ENCODE measurements at regions not wholly inside any gene's neighbourhood (a gene's known extent, or its start where the extent isn't known, plus 50 kb on each side); places are given as distances from the start of the nearest gene placed in this dataset.

DNA sequence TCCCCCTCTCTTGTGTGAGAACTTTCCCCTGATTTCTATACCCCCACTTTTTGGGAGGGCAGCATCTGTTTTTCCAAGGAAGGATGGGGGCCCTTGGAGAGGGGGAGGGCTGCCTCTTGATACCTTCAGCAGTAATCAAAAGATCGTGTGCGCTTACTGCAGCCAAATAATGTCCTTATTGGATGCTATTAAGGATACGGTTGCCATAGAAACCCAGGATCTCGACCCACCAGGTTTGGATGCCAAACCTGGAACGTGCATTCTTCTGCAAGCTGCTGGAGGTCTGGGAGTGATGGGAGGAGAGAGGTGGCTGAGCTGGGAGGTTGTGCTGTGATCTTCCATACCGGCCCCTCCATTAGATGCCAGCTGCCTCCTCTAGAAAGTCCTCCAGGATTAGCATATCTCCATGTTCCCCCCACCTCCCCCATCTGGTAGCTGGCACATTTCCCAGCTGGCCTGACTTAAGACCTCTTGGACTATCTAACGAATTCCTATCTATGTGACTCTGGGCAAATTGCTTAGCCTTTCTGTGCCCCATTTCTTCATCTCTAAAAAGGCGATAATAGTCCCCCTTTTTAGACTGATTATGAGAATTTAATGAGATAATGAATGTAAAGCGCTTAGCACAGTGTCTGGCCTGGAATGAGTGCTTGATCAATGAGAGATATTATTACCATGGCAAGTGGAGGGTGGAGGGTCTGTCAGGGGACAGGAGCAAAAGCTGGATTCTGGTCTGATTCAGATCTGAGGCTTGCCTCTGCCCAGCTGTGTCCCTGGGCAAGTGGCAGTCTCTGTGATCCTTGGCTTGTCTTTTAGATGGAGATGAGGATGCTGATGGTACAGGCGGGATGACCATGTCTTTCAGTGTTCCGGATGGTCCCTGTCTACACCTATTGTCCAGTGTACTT lies 78.5 kb upstream of the PCBD1 start:
- Histone ChIP-seq H3K36me3 (ENCODE audit: control insufficient read depth, insufficient read depth, low read length) (no peaks in the 10 kb centered on the region), H3K27me3 (ENCODE audit: control insufficient read depth, insufficient read depth, low read length) (peaks cover 19% of the 10 kb centered on the region), H3K4me3 (ENCODE audit: low read depth, low read length) (no peak overlapping the region)
- TF ChIP-seq CTCF (IDR thresholded peaks at IDR 0.05; ENCODE audit: insufficient read depth, low read length, poor library complexity, severe bottlenecking), result no peak
- no peak for DNase-seq (ENCODE audit: low read depth)

DNA sequence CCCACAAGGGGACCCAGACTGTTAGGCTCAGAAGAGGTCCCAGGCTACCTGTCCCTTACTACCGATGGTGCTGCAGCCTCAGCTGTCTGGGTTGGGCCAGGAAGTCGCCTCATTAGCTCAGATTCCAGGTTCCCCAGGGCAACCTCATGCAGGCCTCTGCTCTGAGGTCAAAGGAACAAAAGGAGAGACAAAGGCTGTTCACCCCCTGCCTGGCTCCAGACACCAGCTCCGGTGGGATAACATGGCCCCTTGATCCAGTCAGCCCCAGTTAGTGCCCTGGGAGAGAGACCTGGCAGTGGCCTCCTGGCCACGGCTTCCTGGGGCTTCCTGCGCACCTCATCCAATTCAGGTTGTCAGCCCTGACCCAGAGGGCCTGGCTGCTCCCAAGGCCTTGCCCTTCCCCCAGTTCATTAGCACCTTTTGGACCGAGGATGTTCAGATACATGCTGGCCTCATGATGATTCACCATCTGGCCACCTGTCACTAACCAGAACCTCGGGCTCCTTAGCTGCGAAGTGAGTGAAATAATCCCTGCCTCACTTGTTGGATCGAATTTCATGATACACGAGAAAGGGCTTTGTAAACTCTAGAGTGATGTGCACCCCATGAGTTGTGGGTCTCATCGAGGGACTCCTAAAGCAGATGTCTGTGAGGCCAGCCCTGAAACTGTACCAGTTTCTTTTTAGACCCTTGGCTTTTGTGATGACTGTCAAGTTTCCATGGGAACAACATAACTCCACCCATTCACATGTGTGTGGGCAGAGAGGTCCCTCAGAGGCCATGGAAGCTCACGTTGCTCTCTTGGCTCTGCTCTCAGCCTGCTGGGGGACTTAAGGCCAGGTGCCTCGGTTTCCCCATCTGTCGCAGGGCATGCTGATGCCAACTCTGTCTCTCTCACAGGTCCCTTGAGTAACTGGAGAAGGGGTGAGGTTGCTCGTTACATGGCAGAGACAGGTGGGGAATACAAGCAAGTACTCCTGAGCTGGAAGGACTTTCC lies 79.5 kb upstream of the PCBD1 start:
- DNase-seq (ENCODE audit: low read depth), result no peak
- H3K27me3 ChIP-seq (ENCODE audit: control insufficient read depth, insufficient read depth, low read length), result peaks cover 10% of the 10 kb centered on the region
- no peak overlapping the region for H3K4me3 ChIP-seq (ENCODE audit: low read depth, low read length)
- no peaks in the 10 kb centered on the region for H3K36me3 ChIP-seq (ENCODE audit: control insufficient read depth, insufficient read depth, low read length)
- no peak for TF ChIP-seq CTCF (IDR thresholded peaks at IDR 0.05; ENCODE audit: insufficient read depth, low read length, poor library complexity, severe bottlenecking)

GRCh38 chr10:70969188-70969587 lies 80.8 kb upstream of the PCBD1 start:
- no peak overlapping the region for H3K4me3 ChIP-seq (ENCODE audit: low read depth, low read length)
- TF ChIP-seq CTCF (IDR thresholded peaks at IDR 0.05; ENCODE audit: insufficient read depth, low read length, poor library complexity, severe bottlenecking), result no peak
- peaks cover 8% of the 10 kb centered on the region for H3K27me3 ChIP-seq (ENCODE audit: control insufficient read depth, insufficient read depth, low read length)
- DNase-seq (ENCODE audit: low read depth), result no peak
- no peaks in the 10 kb centered on the region for H3K36me3 ChIP-seq (ENCODE audit: control insufficient read depth, insufficient read depth, low read length)

DNA sequence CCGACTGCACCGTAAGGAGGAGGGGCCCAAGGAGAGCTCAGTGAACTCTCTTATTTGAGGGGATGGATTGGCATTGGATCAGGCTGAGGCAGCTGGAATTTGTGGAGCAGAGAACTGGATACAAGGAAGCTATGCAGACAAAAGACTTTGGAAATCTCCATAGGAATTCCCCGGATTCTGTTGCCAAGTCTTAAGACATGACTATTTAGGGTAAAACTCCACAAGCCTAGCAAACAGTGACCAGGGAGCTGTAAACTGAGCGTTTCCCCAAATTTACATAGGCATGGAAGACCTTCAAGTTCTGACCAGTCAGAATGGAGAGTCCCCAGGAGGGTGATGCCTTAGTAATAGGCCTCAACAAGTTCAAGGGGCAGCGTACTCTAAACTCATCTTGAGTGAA lies 82.5 kb upstream of the PCBD1 start:
- H3K4me3 ChIP-seq (ENCODE audit: low read depth, low read length), result no peak overlapping the region
- H3K27me3 ChIP-seq (ENCODE audit: control insufficient read depth, insufficient read depth, low read length), result peaks cover 8% of the 10 kb centered on the region
- DNase-seq (ENCODE audit: low read depth), result no peak
- H3K36me3 ChIP-seq (ENCODE audit: control insufficient read depth, insufficient read depth, low read length), result no peaks in the 10 kb centered on the region
- no peak for TF ChIP-seq CTCF (IDR thresholded peaks at IDR 0.05; ENCODE audit: insufficient read depth, low read length, poor library complexity, severe bottlenecking)

DNA sequence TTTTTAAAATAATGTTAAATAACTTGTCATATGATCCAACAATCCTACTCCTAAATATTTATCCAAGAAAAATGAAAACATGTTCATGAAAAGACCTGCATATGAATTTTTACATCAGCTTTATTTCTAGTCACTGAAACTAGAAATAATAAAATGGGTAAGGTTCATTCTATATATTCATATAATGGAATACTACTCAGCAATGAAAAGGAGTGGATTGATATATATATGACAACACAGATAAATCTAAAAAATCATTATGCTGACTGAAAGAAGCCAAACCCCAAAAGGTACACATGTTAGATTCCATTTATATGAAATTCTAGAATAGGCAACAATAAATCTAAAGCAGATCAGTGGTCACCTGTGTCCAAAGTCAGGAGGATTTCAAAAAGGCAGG lies 84.9 kb upstream of the PCBD1 start:
- Histone ChIP-seq H3K4me3 (ENCODE audit: low read depth, low read length) (no peak overlapping the region), H3K36me3 (ENCODE audit: control insufficient read depth, insufficient read depth, low read length) (no peaks in the 10 kb centered on the region)
- no peak for TF ChIP-seq CTCF (IDR thresholded peaks at IDR 0.05; ENCODE audit: insufficient read depth, low read length, poor library complexity, severe bottlenecking)

More for the DNA sequence above, 84.9 kb upstream of the PCBD1 start:
- DNase-seq (ENCODE audit: low read depth), result no peak
- H3K27me3 ChIP-seq (ENCODE audit: control insufficient read depth, insufficient read depth, low read length), result peaks cover 5% of the 10 kb centered on the region

Measured in kidney epithelial cell (primary cell).